BLaER1 treated with 17β-estradiol and CSF1 and Interleukin-3, amounts not matched to agents 10 nM and 100 nM (cell line): ENCODE measurements at regions not wholly inside any gene's neighbourhood (a gene's known extent, or its start where the extent isn't known, plus 50 kb on each side); places are given as distances from the start of the nearest gene placed in this dataset.

Source experiments
- H3K27ac ChIP-seq, 11 experiments: shearing (Covaris generic); formaldehyde crosslinking; 2 replicates each; pipeline ENCODE4 v1.8.1; 2022
- H3K27me3 ChIP-seq, 11 experiments: shearing (Covaris generic); formaldehyde crosslinking; 2 replicates each; pipeline ENCODE4 v1.8.1; 2022
- H3K36me3 ChIP-seq, 11 experiments: shearing (Covaris generic); formaldehyde crosslinking; 2 replicates each; pipeline ENCODE4 v1.8.1; 2022
- H3K4me1 ChIP-seq, 10 experiments: shearing (Covaris generic); formaldehyde crosslinking; 2 replicates each; pipeline ENCODE4 v1.8.1; 2022
- H3K4me2 ChIP-seq, 11 experiments: shearing (Covaris generic); formaldehyde crosslinking; 2 replicates each; pipeline ENCODE4 v1.8.1; 2022
- H3K4me3 ChIP-seq, 10 experiments: shearing (Covaris generic); formaldehyde crosslinking; 2 replicates each; pipeline ENCODE4 v1.8.1; 2022
- H3K9ac ChIP-seq, 11 experiments: shearing (Covaris generic); formaldehyde crosslinking; 2 replicates each; pipeline ENCODE4 v1.8.1; 2022
- H3K9me3 ChIP-seq, 11 experiments: shearing (Covaris generic); formaldehyde crosslinking; replicated peaks in 1 of 11; 2 replicates each; pipeline ENCODE4 v1.8.1; 2022
- H4K20me1 ChIP-seq, 11 experiments: shearing (Covaris generic); formaldehyde crosslinking; 2 replicates each; pipeline ENCODE4 v1.8.1; 2022
- Cebpa-rat ChIP-seq, 11 experiments: shearing (Covaris generic); IDR thresholded peaks; 2 replicates each; pipeline ENCODE4 v1.8.1; 2022

- no peaks in the 10 kb centered on the region for H3K9me3 ChIP-seq
- H3K9ac ChIP-seq: no peak overlapping the region
- no peaks in the 10 kb centered on the region for H4K20me1 ChIP-seq
- no peaks in the 10 kb centered on the region for H3K27me3 ChIP-seq
- no peaks in the 10 kb centered on the region for H3K36me3 ChIP-seq
- no peaks in the 10 kb centered on the region for H3K4me1 ChIP-seq
- no peak overlapping the region for H3K27ac ChIP-seq
- TF ChIP-seq Cebpa-rat (IDR thresholded peaks at IDR 0.05): no peak
- no peak overlapping the region for H3K4me2 ChIP-seq
- no peak overlapping the region for H3K4me3 ChIP-seq
Observed at GRCh38 chr17:53560953-53561352, 261.8 kb upstream of the KIF2B start.

- Histone ChIP-seq H3K4me3 (no peak overlapping the region), H3K36me3 (no peaks in the 10 kb centered on the region), H4K20me1 (no peaks in the 10 kb centered on the region), H3K9me3 (no peaks in the 10 kb centered on the region), H3K4me2 (no peak overlapping the region), H3K9ac (no peak overlapping the region), H3K27ac (no peak overlapping the region), H3K4me1 (no peaks in the 10 kb centered on the region), H3K27me3 (no peaks in the 10 kb centered on the region)
- no peak for TF ChIP-seq Cebpa-rat (IDR thresholded peaks at IDR 0.05)
Observed at GRCh38 chr17:53548252-53548651, 274.5 kb upstream of the KIF2B start.

GRCh38 chr17:53543472-53543871 is 279.3 kb upstream of the KIF2B start:
- no peak overlapping the region for H3K4me3 ChIP-seq
- H3K4me2 ChIP-seq: no peak overlapping the region
- no peaks in the 10 kb centered on the region for H3K27me3 ChIP-seq
- H3K4me1 ChIP-seq: no peaks in the 10 kb centered on the region
- H3K9ac ChIP-seq: no peak overlapping the region
- no peaks in the 10 kb centered on the region for H3K9me3 ChIP-seq
- no peak for TF ChIP-seq Cebpa-rat (IDR thresholded peaks at IDR 0.05)
- no peaks in the 10 kb centered on the region for H4K20me1 ChIP-seq
- no peaks in the 10 kb centered on the region for H3K36me3 ChIP-seq
- no peak overlapping the region for H3K27ac ChIP-seq

- Histone ChIP-seq H3K9ac (no peak overlapping the region), H3K4me2 (no peak overlapping the region), H3K9me3 (no peaks in the 10 kb centered on the region), H4K20me1 (no peaks in the 10 kb centered on the region), H3K27ac (no peak overlapping the region), H3K4me1 (no peaks in the 10 kb centered on the region), H3K36me3 (no peaks in the 10 kb centered on the region), H3K4me3 (no peak overlapping the region), H3K27me3 (no peaks in the 10 kb centered on the region)
- no peak for TF ChIP-seq Cebpa-rat (IDR thresholded peaks at IDR 0.05)
Observed at GRCh38 chr17:53538129-53538617, 284.6 kb upstream of the KIF2B start.

DNA sequence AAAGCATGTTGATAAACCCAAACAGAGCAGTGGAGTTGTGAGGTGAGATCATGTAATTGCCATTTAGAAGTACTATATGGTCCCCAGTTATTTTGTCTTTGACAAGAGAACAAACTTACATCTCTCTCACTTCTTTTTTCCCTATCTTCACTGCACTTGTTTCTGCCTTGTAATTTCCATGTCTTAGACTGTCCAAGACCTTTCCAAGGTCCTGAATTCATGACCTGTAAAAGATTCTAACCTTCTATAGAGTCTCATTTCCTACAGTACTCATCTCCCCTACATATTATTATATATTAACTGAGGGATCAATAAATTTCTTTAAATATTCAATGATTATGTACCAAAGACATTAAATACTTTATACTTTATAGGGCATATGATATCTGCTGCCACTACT is 295.3 kb upstream of the KIF2B start:
- H3K9me3 ChIP-seq: no peaks in the 10 kb centered on the region
- no peaks in the 10 kb centered on the region for H3K27me3 ChIP-seq
- TF ChIP-seq Cebpa-rat (IDR thresholded peaks at IDR 0.05): no peak
- no peak overlapping the region for H3K4me3 ChIP-seq
- H3K9ac ChIP-seq: no peak overlapping the region
- no peaks in the 10 kb centered on the region for H4K20me1 ChIP-seq
- H3K27ac ChIP-seq: no peak overlapping the region
- H3K36me3 ChIP-seq: no peaks in the 10 kb centered on the region
- H3K4me1 ChIP-seq: no peaks in the 10 kb centered on the region
- no peak overlapping the region for H3K4me2 ChIP-seq

DNA sequence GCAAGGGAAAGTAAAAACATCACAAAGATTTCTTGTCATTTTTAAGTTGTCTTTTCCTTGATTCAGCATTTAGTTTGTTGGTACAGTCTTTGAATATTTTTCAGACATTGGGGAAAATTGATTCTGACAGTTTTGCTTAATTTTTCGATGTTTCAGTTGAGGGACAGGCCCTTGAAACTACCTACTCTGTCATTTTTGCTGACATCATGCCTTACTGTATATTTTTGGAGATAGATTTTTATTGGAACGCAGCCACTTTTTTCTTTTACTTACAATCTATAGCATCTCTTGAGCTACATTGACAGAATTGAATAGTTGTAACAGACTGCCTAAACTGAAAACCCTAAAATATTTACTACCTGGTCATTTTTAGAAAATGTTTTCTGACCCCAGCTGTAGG is 297.1 kb upstream of the KIF2B start:
- Histone ChIP-seq H3K4me3 (no peak overlapping the region), H3K9ac (no peak overlapping the region), H3K27ac (no peak overlapping the region), H3K9me3 (no peaks in the 10 kb centered on the region), H3K36me3 (no peaks in the 10 kb centered on the region), H3K4me2 (no peak overlapping the region), H3K27me3 (no peaks in the 10 kb centered on the region), H4K20me1 (no peaks in the 10 kb centered on the region), H3K4me1 (no peaks in the 10 kb centered on the region)
- TF ChIP-seq Cebpa-rat (IDR thresholded peaks at IDR 0.05): no peak

DNA sequence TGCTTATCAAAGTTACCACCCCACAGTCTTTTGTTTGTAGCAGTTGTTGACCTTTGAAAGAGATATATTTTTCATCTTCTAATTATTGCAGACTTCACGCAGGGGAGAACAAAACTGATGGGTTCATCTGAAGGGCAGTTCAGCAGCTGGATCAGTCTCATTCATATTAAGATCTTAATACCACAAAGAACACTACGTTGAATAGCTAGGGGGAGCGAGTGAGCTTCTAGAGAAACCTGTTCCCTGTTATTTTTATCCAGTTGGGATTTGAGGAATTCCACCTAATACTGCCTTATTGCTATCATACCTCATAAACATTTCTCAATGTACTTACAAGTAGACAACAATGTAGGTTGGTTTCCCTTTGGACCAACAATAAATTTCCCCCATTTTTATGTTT is 306.1 kb upstream of the KIF2B start:
- no peak for TF ChIP-seq Cebpa-rat (IDR thresholded peaks at IDR 0.05)
- Histone ChIP-seq H3K4me3 (no peak overlapping the region), H3K4me1 (no peaks in the 10 kb centered on the region), H3K9me3 (peaks cover 0 to 12% (median 7%) of the 10 kb centered on the region in 11 experiments; a peak in 7 of 22 replicates), H3K9ac (no peak overlapping the region), H3K27me3 (no peaks in the 10 kb centered on the region), H3K27ac (no peak overlapping the region), H4K20me1 (no peaks in the 10 kb centered on the region), H3K36me3 (no peaks in the 10 kb centered on the region), H3K4me2 (no peak overlapping the region)

- Histone ChIP-seq H3K36me3 (no peaks in the 10 kb centered on the region), H3K27ac (no peak overlapping the region), H3K27me3 (no peaks in the 10 kb centered on the region), H3K9me3 (no peaks in the 10 kb centered on the region), H3K4me2 (no peak overlapping the region), H3K4me1 (no peaks in the 10 kb centered on the region), H3K4me3 (no peak overlapping the region), H4K20me1 (no peaks in the 10 kb centered on the region), H3K9ac (no peak overlapping the region)
- no peak for TF ChIP-seq Cebpa-rat (IDR thresholded peaks at IDR 0.05)
Observed at GRCh38 chr17:53499277-53499676, 323.4 kb upstream of the KIF2B start.

- Histone ChIP-seq H3K27me3 (no peaks in the 10 kb centered on the region), H4K20me1 (no peaks in the 10 kb centered on the region), H3K9ac (no peak overlapping the region), H3K9me3 (no peaks in the 10 kb centered on the region), H3K4me1 (no peaks in the 10 kb centered on the region), H3K27ac (no peak overlapping the region), H3K36me3 (no peaks in the 10 kb centered on the region), H3K4me2 (no peak overlapping the region), H3K4me3 (no peak overlapping the region)
- no peak for TF ChIP-seq Cebpa-rat (IDR thresholded peaks at IDR 0.05)
Observed at GRCh38 chr17:53496356-53496755, 326.4 kb upstream of the KIF2B start.

- no peaks in the 10 kb centered on the region for H3K36me3 ChIP-seq
- H3K4me2 ChIP-seq: no peak overlapping the region
- no peaks in the 10 kb centered on the region for H3K27me3 ChIP-seq
- no peak overlapping the region for H3K9ac ChIP-seq
- no peaks in the 10 kb centered on the region for H3K4me1 ChIP-seq
- H4K20me1 ChIP-seq: no peaks in the 10 kb centered on the region
- H3K4me3 ChIP-seq: no peak overlapping the region
- no peak for TF ChIP-seq Cebpa-rat (IDR thresholded peaks at IDR 0.05)
- H3K27ac ChIP-seq: no peak overlapping the region
- H3K9me3 ChIP-seq: no peaks in the 10 kb centered on the region
Observed at GRCh38 chr17:53492532-53492931, 330.2 kb upstream of the KIF2B start.
